Stomach (tissue), 4 donors: ENCODE measurements at regions not wholly inside any gene's neighbourhood (a gene's known extent, or its start where the extent isn't known, plus 50 kb on each side); places are given as distances from the start of the nearest gene placed in this dataset.

ENCODE experiments used
- CTCF ChIP-seq, 7 experiments: fragments of 450-650 bp in 4 of 7; fragments of 200-600 bp in 3 of 7; sonication (generic) in 3 of 7; IDR thresholded peaks; one replicate each; pipeline ENCODE4 v1.5.1; 2016 to 2019; ENCODE audit warnings: antibody characterized with exemption in 7 of 7, control low read depth in 2 of 7, mild to moderate bottlenecking in 1 of 7
- EP300 ChIP-seq: sonication (generic); formaldehyde crosslinking; IDR thresholded peaks from one replicate; pipeline ENCODE4 v1.6.1; 2017; ENCODE audit warnings: antibody characterized with exemption
- POLR2A ChIP-seq, 4 donors: fragments of 450-650 bp; IDR thresholded peaks; one replicate each; pipeline ENCODE4 v1.6.1; 2016; ENCODE audit warnings: antibody characterized with exemption in 4 of 4, control low read depth in 2 of 4, mild to moderate bottlenecking in 1 of 4, moderate library complexity in 1 of 4

GRCh38 chr4:121459026-121459425 lies 78.2 kb upstream of the QRFPR start:
- TF ChIP-seq EP300, result no peak
- TF ChIP-seq CTCF (IDR thresholded peaks at IDR 0.05), result no peak
- TF ChIP-seq POLR2A (IDR thresholded peaks at IDR 0.05), result no peak
